ENCODE measurements at regions not wholly inside any gene's neighbourhood (a gene's known extent, or its start where the extent isn't known, plus 50 kb on each side); places are given as distances from the start of the nearest gene placed in this dataset.
"Not testable (repeated sequence)": the region's sequence is repeated elsewhere in the genome, so short reads cannot be mapped to it uniquely, and the experiment has no call there.

GRCh38 chr4:133379681-133380438 is 230.8 kb downstream of the PCDH10 start:
- no peak for DNase-seq (ENCODE audit: low read depth in 3 of 3, low spot score in 2 of 3)

- no peak for DNase-seq (ENCODE audit: low read depth in 3 of 3, low spot score in 2 of 3)
Observed at GRCh38 chr4:133377286-133377685, 228.2 kb downstream of the PCDH10 start.

GRCh38 chr4:133372699-133373098 is 223.6 kb downstream of the PCDH10 start:
- DNase-seq (ENCODE audit: low read depth in 3 of 3, low spot score in 2 of 3), result no peak

- no peak for DNase-seq (ENCODE audit: low read depth in 3 of 3, low spot score in 2 of 3)
Observed at GRCh38 chr4:133355633-133356032, 206.5 kb downstream of the PCDH10 start.

- DNase-seq (ENCODE audit: low read depth in 3 of 3, low spot score in 2 of 3), result no peak
Observed at GRCh38 chr4:133347409-133347808, 198.3 kb downstream of the PCDH10 start.

GRCh38 chr4:133324491-133324890 is 175.4 kb downstream of the PCDH10 start:
- DNase-seq (ENCODE audit: low read depth in 3 of 3, low spot score in 2 of 3), result no peak

- no peak for DNase-seq (ENCODE audit: low read depth in 3 of 3, low spot score in 2 of 3)
Observed at GRCh38 chr4:133323670-133324069, 174.6 kb downstream of the PCDH10 start.

GRCh38 chr4:133320576-133321170 is 171.6 kb downstream of the PCDH10 start:
- no peak for DNase-seq (ENCODE audit: low read depth in 3 of 3, low spot score in 2 of 3)

GRCh38 chr4:133316909-133317308 is 167.8 kb downstream of the PCDH10 start:
- DNase-seq (ENCODE audit: low read depth in 3 of 3, low spot score in 2 of 3), result no peak

- DNase-seq (ENCODE audit: low read depth in 3 of 3, low spot score in 2 of 3), result no peak
Observed at GRCh38 chr4:133314991-133315390, 165.9 kb downstream of the PCDH10 start.

GRCh38 chr4:133287396-133287795 is 138.3 kb downstream of the PCDH10 start:
- DNase-seq (ENCODE audit: low read depth in 3 of 3, low spot score in 2 of 3), result no peak

GRCh38 chr4:133278591-133278990 is 129.5 kb downstream of the PCDH10 start:
- DNase-seq (ENCODE audit: low read depth in 3 of 3, low spot score in 2 of 3), result no peak

- DNase-seq (ENCODE audit: low read depth in 3 of 3, low spot score in 2 of 3), result not testable (repeated sequence)
Observed at GRCh38 chr4:133277940-133278339, 128.8 kb downstream of the PCDH10 start.

GRCh38 chr4:133275246-133275645 is 126.2 kb downstream of the PCDH10 start:
- no peak for DNase-seq (ENCODE audit: low read depth in 3 of 3, low spot score in 2 of 3)

- no peak for DNase-seq (ENCODE audit: low read depth in 3 of 3, low spot score in 2 of 3)
Observed at GRCh38 chr4:133273401-133273800, 124.3 kb downstream of the PCDH10 start.

- DNase-seq (ENCODE audit: low read depth in 3 of 3, low spot score in 2 of 3), result no peak
Observed at GRCh38 chr4:133270021-133270570, 121.0 kb downstream of the PCDH10 start.

- DNase-seq (ENCODE audit: low read depth in 3 of 3, low spot score in 2 of 3), result no peak
Observed at GRCh38 chr4:133268205-133268604, 119.1 kb downstream of the PCDH10 start.

GRCh38 chr4:133267506-133267905 is 118.4 kb downstream of the PCDH10 start:
- DNase-seq (ENCODE audit: low read depth in 3 of 3, low spot score in 2 of 3), result not testable (repeated sequence)

GRCh38 chr4:133266966-133267365 is 117.9 kb downstream of the PCDH10 start:
- not testable (repeated sequence) for DNase-seq (ENCODE audit: low read depth in 3 of 3, low spot score in 2 of 3)

GRCh38 chr4:133264251-133264650 is 115.2 kb downstream of the PCDH10 start:
- DNase-seq (ENCODE audit: low read depth in 3 of 3, low spot score in 2 of 3), result not testable (repeated sequence)

GRCh38 chr4:133263104-133263503 is 114.0 kb downstream of the PCDH10 start:
- no peak for DNase-seq (ENCODE audit: low read depth in 3 of 3, low spot score in 2 of 3)

GRCh38 chr4:133247861-133248260 is 98.8 kb downstream of the PCDH10 start:
- DNase-seq (ENCODE audit: low read depth in 3 of 3, low spot score in 2 of 3), result no peak

Measured in right renal cortex interstitium (tissue), 3 donors.